GM23338 (cell line): ENCODE measurements at regions not wholly inside any gene's neighbourhood (a gene's known extent, or its start where the extent isn't known, plus 50 kb on each side); places are given as distances from the start of the nearest gene placed in this dataset.

Source experiments
- ATAC-seq: fragments of 200-7000 bp; cut with Tn5 transposase; 3 replicates; pipeline ENCODE4 v1.9.1; 2020
- DNase-seq: peaks from one replicate; pipeline ENCODE4 v3.0.0-alpha.2; 2015; ENCODE audit warnings: low spot score
- H2AFZ ChIP-seq: fragments of 200-600 bp; sonication (generic); 2 replicates; pipeline ENCODE4 v1.8.0; 2016; ENCODE audit warnings: antibody characterized with exemption, mild to moderate bottlenecking, moderate library complexity
- H3F3A ChIP-seq: fragments of 200-600 bp; sonication (generic); replicated peaks from 2 replicates; pipeline ENCODE4 v1.8.0; 2017; ENCODE audit warnings: antibody characterized with exemption, mixed run types, low read depth
- H3K27ac ChIP-seq: fragments of 200-600 bp; sonication (generic); 2 replicates; pipeline ENCODE4 v1.6.1; 2016; ENCODE audit warnings: low read depth
- H3K27me3 ChIP-seq: fragments of 200-600 bp; sonication (generic); 2 replicates; pipeline ENCODE4 v1.8.0; 2016; ENCODE audit warnings: mild to moderate bottlenecking, mixed run types, moderate library complexity; ENCODE audit not compliant: insufficient read depth
- H3K36me3 ChIP-seq: fragments of 200-600 bp; sonication (generic); 2 replicates; pipeline ENCODE4 v1.8.0; 2016; ENCODE audit warnings: mild to moderate bottlenecking; ENCODE audit not compliant: insufficient read depth
- H3K4me1 ChIP-seq: fragments of 200-600 bp; sonication (generic); 2 replicates; pipeline ENCODE4 v1.8.0; 2016; ENCODE audit warnings: mild to moderate bottlenecking, moderate library complexity; ENCODE audit not compliant: insufficient read depth
- H3K4me2 ChIP-seq: fragments of 200-600 bp; sonication (generic); 2 replicates; pipeline ENCODE4 v1.7.1; 2017; ENCODE audit warnings: mixed run types
- H3K4me3 ChIP-seq: fragments of 200-600 bp; sonication (generic); 2 replicates; pipeline ENCODE4 v1.6.1; 2016; ENCODE audit warnings: mixed run types
- H3K79me2 ChIP-seq: fragments of 200-600 bp; sonication (generic); replicated peaks from 2 replicates; pipeline ENCODE4 v1.8.0; 2017; ENCODE audit warnings: mild to moderate bottlenecking; ENCODE audit not compliant: insufficient read depth
- H3K9me2 ChIP-seq: fragments of 200-600 bp; sonication (generic); 2 replicates; pipeline ENCODE4 v1.8.0; 2017; ENCODE audit not compliant: insufficient read depth
- H4K20me1 ChIP-seq: fragments of 200-600 bp; sonication (generic); replicated peaks from 2 replicates; pipeline ENCODE4 v1.8.0; 2017; ENCODE audit warnings: mild to moderate bottlenecking; ENCODE audit not compliant: insufficient read depth
- H3K27ac Mint-ChIP-seq: 2 replicates; pipeline ENCODE4 v1.8.0; 2020; ENCODE audit warnings: inconsistent platforms, mild to moderate bottlenecking, moderate library complexity, mixed read lengths
- H3K27me3 Mint-ChIP-seq: 3 replicates; pipeline ENCODE4 v1.8.0; 2022; ENCODE audit warnings: low read depth, mild to moderate bottlenecking, moderate library complexity, mixed read lengths, inconsistent platforms; ENCODE audit not compliant: insufficient read depth, poor library complexity
- H3K36me3 Mint-ChIP-seq: 3 replicates; pipeline ENCODE4 v1.8.0; 2021; ENCODE audit warnings: low read depth, mild to moderate bottlenecking, inconsistent platforms, moderate library complexity, mixed read lengths
- H3K4me1 Mint-ChIP-seq: 3 replicates; pipeline ENCODE4 v1.8.0; 2020; ENCODE audit warnings: mild to moderate bottlenecking, inconsistent platforms, mixed read lengths
- H3K4me3 Mint-ChIP-seq: 3 replicates; pipeline ENCODE4 v1.8.0; 2021; ENCODE audit warnings: moderate library complexity, mild to moderate bottlenecking, inconsistent platforms, mixed read lengths
- H3K9me3 Mint-ChIP-seq: 3 replicates; pipeline ENCODE4 v1.8.0; 2020; ENCODE audit warnings: moderate library complexity, mild to moderate bottlenecking, inconsistent platforms, mixed read lengths
- CREB1 ChIP-seq: fragments of 250-450 bp; sonication (Bioruptor Pico); IDR thresholded peaks from 2 replicates; pipeline ENCODE4 v1.5.0; 2020; ENCODE audit warnings: low read depth, mild to moderate bottlenecking, moderate library complexity
- CTCF ChIP-seq, 2 experiments: fragments of 200-600 bp in 1 of 2; sonication (generic) in 1 of 2; conservative IDR thresholded peaks; 2 replicates each; pipeline versions ENCODE4 v1.5.1 to v1.6.1; 2016 to 2017; ENCODE audit warnings: antibody characterized with exemption in 2 of 2, low read depth in 2 of 2, mild to moderate bottlenecking in 2 of 2, moderate library complexity in 1 of 2
- ETS1 ChIP-seq: IDR thresholded peaks from 2 replicates; pipeline ENCODE4 v1.6.1; 2016; ENCODE audit warnings: antibody characterized with exemption
- EZH2 ChIP-seq: fragments of 200-600 bp; sonication (generic); IDR thresholded peaks from one replicate; pipeline ENCODE4 v1.8.0; 2017; ENCODE audit warnings: antibody characterized with exemption, mild to moderate bottlenecking, low read depth; ENCODE audit not compliant: unreplicated experiment
- EZH2phosphoT487 ChIP-seq: fragments of 200-600 bp; sonication (generic); IDR thresholded peaks from one replicate; pipeline ENCODE4 v1.8.1; 2018; ENCODE audit warnings: antibody characterized with exemption; ENCODE audit not compliant: unreplicated experiment
- JUNB ChIP-seq: IDR thresholded peaks from one replicate; pipeline ENCODE4 v1.6.1; 2016; ENCODE audit warnings: antibody characterized with exemption; ENCODE audit not compliant: unreplicated experiment
- NANOG ChIP-seq: IDR thresholded peaks from 2 replicates; pipeline ENCODE4 v1.6.1; 2016; ENCODE audit warnings: antibody characterized with exemption, borderline replicate concordance
- POLR2AphosphoS5 ChIP-seq: IDR thresholded peaks from 2 replicates; pipeline ENCODE4 v1.6.1; 2016; ENCODE audit warnings: antibody characterized with exemption, low read depth
- REST ChIP-seq: IDR thresholded peaks from one replicate; pipeline ENCODE4 v1.6.1; 2018; ENCODE audit warnings: antibody characterized with exemption; ENCODE audit not compliant: unreplicated experiment
- STAT1 ChIP-seq: IDR thresholded peaks from one replicate; pipeline ENCODE4 v1.6.1; 2016; ENCODE audit warnings: antibody characterized with exemption; ENCODE audit not compliant: unreplicated experiment
- ZNF114 ChIP-seq: fragments of 250-450 bp; sonication (Bioruptor Pico); IDR thresholded peaks from 2 replicates; pipeline ENCODE4 v1.5.0; 2020; ENCODE audit warnings: mild to moderate bottlenecking, moderate library complexity
- ZNF331 ChIP-seq: fragments of 250-450 bp; sonication (Bioruptor Pico); IDR thresholded peaks from 2 replicates; pipeline ENCODE4 v1.5.0; 2020; ENCODE audit warnings: low read depth, mild to moderate bottlenecking, moderate library complexity
- ZNF462 ChIP-seq: fragments of 250-450 bp; sonication (Bioruptor Pico); IDR thresholded peaks from 2 replicates; pipeline ENCODE4 v1.5.0; 2020; ENCODE audit warnings: mild to moderate bottlenecking, moderate library complexity

GRCh38 chrX:476724-477075 lies 90.0 kb upstream of the PPP2R3B start:
- H3K9me2 ChIP-seq, result no peaks in the 10 kb centered on the region
- no peak overlapping the region for H3K4me3 Mint-ChIP-seq
- TF ChIP-seq ZNF331 (CRISPR knock-in tag) (no peak), ETS1 (no peak), EZH2phosphoT487 (no peak), STAT1 (no peak), ZNF114 (no peak), NANOG (no peak), ZNF462 (no peak), CREB1 (no peak), JUNB (no peak), POLR2AphosphoS5 (no peak), EZH2 (no peak), CTCF (conservative IDR thresholded peaks at IDR 0.05; ENCODE audit: low read depth in 2 of 2) (no peak), REST (no peak)

More at GRCh38 chrX:476724-477075, 90.0 kb upstream of the PPP2R3B start:
- Histone ChIP-seq H3K27ac (peak overlapping the region; percentile 68; the same call in 1 of the 2 replicates), H3K4me2 (no peak overlapping the region), H3K79me2 (no peaks in the 10 kb centered on the region), H3F3A (0 out of 2 replicates have a peak, but pooled peaks cover 4% of the 10 kb centered on the region), H3K36me3 (no peaks in the 10 kb centered on the region), H2AFZ (no peak overlapping the region), H3K4me1 (peaks cover 13% of the 10 kb centered on the region), H3K27me3 (no peaks in the 10 kb centered on the region), H4K20me1 (no peaks in the 10 kb centered on the region), H3K4me3 (no peak overlapping the region)
- Mint-ChIP-seq H3K36me3 (peaks cover 44% of the 10 kb centered on the region), H3K9me3 (peaks cover 79% of the 10 kb centered on the region), H3K4me1 (no peaks in the 10 kb centered on the region), H3K27ac (no peak overlapping the region), H3K27me3 (peaks cover 11% of the 10 kb centered on the region)
- ATAC-seq, result no peak
- DNase-seq, result no peak
